ENCODE measurements at regions not wholly inside any gene's neighbourhood (a gene's known extent, or its start where the extent isn't known, plus 50 kb on each side); places are given as distances from the start of the nearest gene placed in this dataset.

DNA sequence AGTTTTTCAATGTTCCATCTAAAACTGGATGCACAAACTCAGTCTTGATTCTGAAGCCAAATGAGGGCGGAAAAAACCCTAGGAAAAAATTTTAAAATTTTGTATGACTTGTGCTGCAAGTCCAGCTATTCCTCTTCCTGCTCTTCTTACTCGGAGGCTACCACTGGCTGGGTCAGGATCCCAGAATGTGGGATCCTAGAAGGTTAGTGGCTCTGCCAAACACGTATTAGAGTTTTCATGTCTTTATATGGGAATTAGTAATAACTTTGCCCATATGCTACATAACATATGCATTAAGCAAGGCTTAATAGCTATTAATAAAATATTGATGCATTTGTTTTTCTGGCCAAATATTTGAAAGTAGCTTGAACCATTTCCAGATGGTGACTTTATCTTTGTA lies 458.3 kb downstream of the AGTPBP1 start:
- Histone ChIP-seq H3K4me3 (ENCODE audit: low read depth, low read length) (no peak overlapping the region), H3K27ac (ENCODE audit: extremely low read depth, low read depth, low read length) (no peak overlapping the region), H3K4me1 (ENCODE audit: control insufficient read depth, insufficient read depth, low read length) (no peaks in the 10 kb centered on the region), H3K9me3 (ENCODE audit: control insufficient read depth, insufficient read depth, low read depth, low read length) (no peaks in the 10 kb centered on the region), H3K36me3 (ENCODE audit: control insufficient read depth in 2 of 2, insufficient read depth in 1 of 2, low read length in 2 of 2) (no peaks in the 10 kb centered on the region)
- POLR2A ChIA-PET, result no interaction called here
- TF ChIP-seq SCRT1 (tag by site-specific recombination; IDR thresholded peaks at IDR 0.05; ENCODE audit: borderline replicate concordance), result no peak
- TF ChIP-seq YY1 (tag by site-specific recombination; IDR thresholded peaks at IDR 0.05), result no peak
- no peak for TF ChIP-seq ZNF19 (tag by site-specific recombination; IDR thresholded peaks at IDR 0.05; ENCODE audit: low read depth)
- no peak for TF ChIP-seq KLF10 (tag by site-specific recombination; IDR thresholded peaks at IDR 0.05)
- TF ChIP-seq, protein P1, sequence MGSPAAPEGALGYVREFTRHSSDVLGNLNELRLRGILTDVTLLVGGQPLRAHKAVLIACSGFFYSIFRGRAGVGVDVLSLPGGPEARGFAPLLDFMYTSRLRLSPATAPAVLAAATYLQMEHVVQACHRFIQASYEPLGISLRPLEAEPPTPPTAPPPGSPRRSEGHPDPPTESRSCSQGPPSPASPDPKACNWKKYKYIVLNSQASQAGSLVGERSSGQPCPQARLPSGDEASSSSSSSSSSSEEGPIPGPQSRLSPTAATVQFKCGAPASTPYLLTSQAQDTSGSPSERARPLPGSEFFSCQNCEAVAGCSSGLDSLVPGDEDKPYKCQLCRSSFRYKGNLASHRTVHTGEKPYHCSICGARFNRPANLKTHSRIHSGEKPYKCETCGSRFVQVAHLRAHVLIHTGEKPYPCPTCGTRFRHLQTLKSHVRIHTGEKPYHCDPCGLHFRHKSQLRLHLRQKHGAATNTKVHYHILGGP (tag by site-specific recombination; IDR thresholded peaks at IDR 0.05), result no peak
- no peak for TF ChIP-seq WT1 (tag by site-specific recombination; IDR thresholded peaks at IDR 0.05)
- TF ChIP-seq ZNF169 (tag by site-specific recombination; IDR thresholded peaks at IDR 0.05), result no peak
- TF ChIP-seq ZNF623 (tag by site-specific recombination; IDR thresholded peaks at IDR 0.05), result no peak
- no peak for TF ChIP-seq ZNF561 (tag by site-specific recombination; IDR thresholded peaks at IDR 0.05; ENCODE audit: borderline replicate concordance)
- TF ChIP-seq ZFHX2 (tag by site-specific recombination; conservative IDR thresholded peaks at IDR 0.05), result no peak
- no peak for TF ChIP-seq ZNF292 (tag by site-specific recombination; IDR thresholded peaks at IDR 0.05; ENCODE audit: borderline replicate concordance, low read depth)
- no peak for TF ChIP-seq ZNF214 (tag by site-specific recombination; IDR thresholded peaks at IDR 0.05; ENCODE audit: borderline replicate concordance)
- no peak for TF ChIP-seq ZSCAN16 (tag by site-specific recombination; IDR thresholded peaks at IDR 0.05)
- CTCF ChIA-PET, result no interaction called here

DNA sequence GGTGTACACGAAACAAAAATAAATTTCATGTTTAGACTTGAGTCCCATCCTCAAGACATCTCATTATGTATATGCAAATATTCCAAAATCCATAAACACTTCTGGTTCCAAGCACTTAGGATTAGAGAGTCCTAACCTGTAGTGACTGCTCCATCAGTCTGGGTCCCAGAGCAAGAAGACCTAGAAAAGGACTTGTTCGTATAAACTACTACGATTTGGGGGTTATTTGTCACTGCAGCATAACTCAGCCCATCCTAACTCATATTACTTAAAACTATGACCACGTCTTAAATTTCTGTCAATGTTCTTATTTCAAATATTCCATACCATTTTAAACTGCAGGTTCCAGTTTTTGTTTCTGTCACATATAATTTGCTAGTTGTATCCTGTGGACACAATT lies 463.0 kb downstream of the AGTPBP1 start:
- no peaks in the 10 kb centered on the region for H3K9me3 ChIP-seq (ENCODE audit: control insufficient read depth, insufficient read depth, low read depth, low read length)
- H3K4me3 ChIP-seq (ENCODE audit: low read depth, low read length), result no peak overlapping the region
- H3K27ac ChIP-seq (ENCODE audit: extremely low read depth, low read depth, low read length), result no peak overlapping the region
- no peaks in the 10 kb centered on the region for H3K4me1 ChIP-seq (ENCODE audit: control insufficient read depth, insufficient read depth, low read length)
- CTCF ChIA-PET, result interaction anchor here (0.6 kb wide), 1 partner anchor 575 kb away, joined by 3 read pairs; no protein-coding TSS in a partner anchor
- TF ChIP-seq ZNF600 (tag by site-specific recombination; IDR thresholded peaks at IDR 0.05), result no peak
- no peak for TF ChIP-seq MZF1 (tag by site-specific recombination; IDR thresholded peaks at IDR 0.05; ENCODE audit: borderline replicate concordance)
- no peak for TF ChIP-seq ZNF830 (tag by site-specific recombination; IDR thresholded peaks at IDR 0.05; ENCODE audit: low read depth)
- TF ChIP-seq, protein P2, sequence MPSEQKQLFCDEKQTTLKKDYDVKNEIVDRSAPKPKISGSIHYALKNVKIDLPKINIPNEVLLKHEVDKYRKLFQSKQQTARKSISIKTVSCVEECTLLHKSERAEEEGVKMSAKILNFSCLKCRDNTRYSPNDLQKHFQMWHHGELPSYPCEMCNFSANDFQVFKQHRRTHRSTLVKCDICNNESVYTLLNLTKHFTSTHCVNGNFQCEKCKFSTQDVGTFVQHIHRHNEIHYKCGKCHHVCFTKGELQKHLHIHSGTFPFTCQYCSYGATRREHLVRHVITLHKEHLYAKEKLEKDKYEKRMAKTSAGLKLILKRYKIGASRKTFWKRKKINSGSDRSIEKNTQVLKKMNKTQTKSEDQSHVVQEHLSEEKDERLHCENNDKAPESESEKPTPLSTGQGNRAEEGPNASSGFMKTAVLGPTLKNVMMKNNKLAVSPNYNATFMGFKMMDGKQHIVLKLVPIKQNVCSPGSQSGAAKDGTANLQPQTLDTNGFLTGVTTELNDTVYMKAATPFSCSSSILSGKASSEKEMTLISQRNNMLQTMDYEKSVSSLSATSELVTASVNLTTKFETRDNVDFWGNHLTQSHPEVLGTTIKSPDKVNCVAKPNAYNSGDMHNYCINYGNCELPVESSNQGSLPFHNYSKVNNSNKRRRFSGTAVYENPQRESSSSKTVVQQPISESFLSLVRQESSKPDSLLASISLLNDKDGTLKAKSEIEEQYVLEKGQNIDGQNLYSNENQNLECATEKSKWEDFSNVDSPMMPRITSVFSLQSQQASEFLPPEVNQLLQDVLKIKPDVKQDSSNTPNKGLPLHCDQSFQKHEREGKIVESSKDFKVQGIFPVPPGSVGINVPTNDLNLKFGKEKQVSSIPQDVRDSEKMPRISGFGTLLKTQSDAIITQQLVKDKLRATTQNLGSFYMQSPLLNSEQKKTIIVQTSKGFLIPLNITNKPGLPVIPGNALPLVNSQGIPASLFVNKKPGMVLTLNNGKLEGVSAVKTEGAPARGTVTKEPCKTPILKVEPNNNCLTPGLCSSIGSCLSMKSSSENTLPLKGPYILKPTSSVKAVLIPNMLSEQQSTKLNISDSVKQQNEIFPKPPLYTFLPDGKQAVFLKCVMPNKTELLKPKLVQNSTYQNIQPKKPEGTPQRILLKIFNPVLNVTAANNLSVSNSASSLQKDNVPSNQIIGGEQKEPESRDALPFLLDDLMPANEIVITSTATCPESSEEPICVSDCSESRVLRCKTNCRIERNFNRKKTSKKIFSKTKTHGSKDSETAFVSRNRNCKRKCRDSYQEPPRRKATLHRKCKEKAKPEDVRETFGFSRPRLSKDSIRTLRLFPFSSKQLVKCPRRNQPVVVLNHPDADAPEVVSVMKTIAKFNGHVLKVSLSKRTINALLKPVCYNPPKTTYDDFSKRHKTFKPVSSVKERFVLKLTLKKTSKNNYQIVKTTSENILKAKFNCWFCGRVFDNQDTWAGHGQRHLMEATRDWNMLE (tag by site-specific recombination; conservative IDR thresholded peaks at IDR 0.05; ENCODE audit: low read depth), result no peak
- peak; percentile 50 for TF ChIP-seq SETDB1 (IDR thresholded peaks at IDR 0.05; ENCODE audit: insufficient read length, low read length)
- no peaks in the 10 kb centered on the region for H3K36me3 ChIP-seq (ENCODE audit: control insufficient read depth in 2 of 2, insufficient read depth in 1 of 2, low read length in 2 of 2)
- POLR2A ChIA-PET, result no interaction called here
